ENCODE measurements at regions not wholly inside any gene's neighbourhood (a gene's known extent, or its start where the extent isn't known, plus 50 kb on each side); places are given as distances from the start of the nearest gene placed in this dataset.

- no peak for DNase-seq
- H3K27me3 ChIP-seq (ENCODE audit: insufficient read depth, low read length) = no peaks in the 10 kb centered on the region
- no CpG with 5 or more reads among the region's 3 CpGs for WGBS (ENCODE audit: extremely low coverage, insufficient coverage, insufficient read length)
- H3K4me1 ChIP-seq (ENCODE audit: control insufficient read depth in 1 of 2, insufficient read depth in 2 of 2, low read length in 2 of 2) = no peaks in the 10 kb centered on the region
- H2BK12ac ChIP-seq (ENCODE audit: low read length) = no peak overlapping the region
- H3K27ac ChIP-seq (ENCODE audit: low read depth, low read length) = no peak overlapping the region
- H3K79me2 ChIP-seq (ENCODE audit: control insufficient read depth, insufficient read depth, low read length, poor library complexity) = no peaks in the 10 kb centered on the region
- no peak overlapping the region for H2AK5ac ChIP-seq (ENCODE audit: low read length)
- H3K4ac ChIP-seq (ENCODE audit: low read depth, low read length) = no peak overlapping the region
- H4K8ac ChIP-seq (ENCODE audit: low read depth, low read length) = no peak overlapping the region
- H3K79me1 ChIP-seq (ENCODE audit: low read length) = no peaks in the 10 kb centered on the region
- H3K14ac ChIP-seq (ENCODE audit: low read length) = no peak overlapping the region
- H3K23ac ChIP-seq (ENCODE audit: low read length) = no peak overlapping the region
- no peak overlapping the region for H2BK120ac ChIP-seq (ENCODE audit: insufficient read depth, low read length, poor library complexity)
- H3K9me3 ChIP-seq (ENCODE audit: insufficient read depth, low read depth, low read length) = no peaks in the 10 kb centered on the region
- no peaks in the 10 kb centered on the region for H3K36me3 ChIP-seq (ENCODE audit: control insufficient read depth in 1 of 2, insufficient read depth in 2 of 2, low read length in 2 of 2)
- no peak overlapping the region for H4K91ac ChIP-seq (ENCODE audit: low read depth, low read length)
- H2AFZ ChIP-seq (ENCODE audit: insufficient read depth, low read length, poor library complexity) = no peak overlapping the region
- H3K18ac ChIP-seq (ENCODE audit: low read length) = no peak overlapping the region
- no peak overlapping the region for H4K12ac ChIP-seq (ENCODE audit: low read depth, low read length)
- H3K9ac ChIP-seq (ENCODE audit: low read length) = no peak overlapping the region
- no peak overlapping the region for H3K4me3 ChIP-seq (ENCODE audit: low read depth, low read length)
- no peak overlapping the region for H3K4me2 ChIP-seq (ENCODE audit: low read length)
- no peak overlapping the region for H2BK5ac ChIP-seq (ENCODE audit: low read depth, low read length, poor library complexity)
Observed at GRCh38 chr15:92519709-92520108, 126.0 kb downstream of the ST8SIA2 start.
